ENCODE measurements at regions not wholly inside any gene's neighbourhood (a gene's known extent, or its start where the extent isn't known, plus 50 kb on each side); places are given as distances from the start of the nearest gene placed in this dataset.
A peak's percentile ranks its signal among the peaks of the same experiment; 100 is the strongest.
"Not testable (repeated sequence)": the region's sequence is repeated elsewhere in the genome, so short reads cannot be mapped to it uniquely, and the experiment has no call there.

- DNase-seq (ENCODE audit: low spot score): no peak
Observed at GRCh38 chr7:148472406-148472805, 118.2 kb upstream of the C7orf33 start.

- DNase-seq (ENCODE audit: low spot score): no peak
Observed at GRCh38 chr7:148473703-148474480, 116.7 kb upstream of the C7orf33 start.

DNA sequence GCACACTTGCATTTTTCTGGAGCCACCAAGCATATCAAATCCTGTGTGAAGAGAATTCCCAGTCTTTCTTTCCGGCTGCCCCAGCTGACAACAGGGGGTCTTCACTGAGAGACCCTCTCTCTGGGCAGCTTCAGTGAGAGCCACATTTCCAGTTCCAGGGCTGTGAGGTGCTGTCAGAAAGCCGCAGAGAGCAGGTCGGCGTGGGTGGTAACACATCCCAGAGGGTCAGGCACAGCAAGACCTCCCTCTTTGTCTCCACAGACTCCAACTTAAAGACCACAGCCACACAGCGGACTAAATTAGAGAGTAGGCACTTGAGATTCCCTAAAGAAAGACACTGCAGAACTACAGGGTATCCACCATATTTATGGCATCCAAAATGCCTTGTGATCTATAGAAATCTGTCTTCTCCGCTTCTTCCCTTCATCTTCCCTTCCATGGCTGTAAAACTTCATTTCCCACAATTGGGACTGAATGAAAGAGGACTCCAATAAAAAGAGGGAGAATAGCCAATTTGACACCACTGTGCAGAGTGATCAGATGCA, 116.0 kb upstream of the C7orf33 start:
- DNase-seq (ENCODE audit: low spot score): no peak

- no peak for DNase-seq (ENCODE audit: low spot score)
Observed at GRCh38 chr7:148478551-148478950, 112.0 kb upstream of the C7orf33 start.

- DNase-seq (ENCODE audit: low spot score): no peak
Observed at GRCh38 chr7:148480479-148481146, 110.0 kb upstream of the C7orf33 start.

- no peak for DNase-seq (ENCODE audit: low spot score)
Observed at GRCh38 chr7:148481147-148481526, 109.4 kb upstream of the C7orf33 start.

- no peak for DNase-seq (ENCODE audit: low spot score)
Observed at GRCh38 chr7:148481971-148482626, 108.5 kb upstream of the C7orf33 start.

DNA sequence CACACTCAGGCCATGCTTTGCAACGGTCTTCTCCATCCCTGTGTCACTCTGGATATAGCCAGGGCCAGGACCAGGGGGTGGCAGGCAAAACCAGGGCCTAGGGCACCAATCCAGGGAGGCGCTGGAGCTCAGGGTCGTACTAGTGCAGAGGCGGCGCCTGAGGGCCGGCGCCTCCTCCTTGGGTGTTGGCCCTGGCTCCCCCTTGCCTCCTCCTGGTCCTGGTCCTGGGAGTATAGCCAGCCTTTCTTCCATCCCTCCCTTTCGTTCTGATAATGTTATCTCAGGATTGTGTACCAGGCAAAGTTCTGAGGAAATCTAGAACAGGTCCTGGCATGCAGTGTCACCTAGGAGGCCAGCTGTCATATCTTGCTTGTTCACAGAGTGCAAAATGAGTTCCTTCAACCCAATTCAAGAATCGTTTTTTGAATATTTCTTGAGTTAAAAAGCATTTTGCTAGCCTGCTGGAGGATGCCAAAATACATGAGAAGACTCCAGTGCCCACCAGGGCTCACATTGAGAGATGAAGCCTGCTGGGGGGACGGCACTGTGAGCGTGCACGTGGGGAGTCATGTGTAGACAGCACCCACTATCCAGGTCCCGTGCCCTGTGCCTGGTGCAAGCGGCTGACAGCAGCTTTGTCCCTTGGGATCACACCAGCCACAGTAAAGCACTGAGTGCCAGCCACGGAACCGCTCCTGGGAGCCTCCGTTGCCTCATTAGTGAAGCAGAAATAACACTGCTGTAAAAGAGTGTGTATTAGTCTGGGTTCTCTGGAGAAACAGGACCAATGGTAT, 106.9 kb upstream of the C7orf33 start:
- DNase-seq (ENCODE audit: low spot score): no peak

DNA sequence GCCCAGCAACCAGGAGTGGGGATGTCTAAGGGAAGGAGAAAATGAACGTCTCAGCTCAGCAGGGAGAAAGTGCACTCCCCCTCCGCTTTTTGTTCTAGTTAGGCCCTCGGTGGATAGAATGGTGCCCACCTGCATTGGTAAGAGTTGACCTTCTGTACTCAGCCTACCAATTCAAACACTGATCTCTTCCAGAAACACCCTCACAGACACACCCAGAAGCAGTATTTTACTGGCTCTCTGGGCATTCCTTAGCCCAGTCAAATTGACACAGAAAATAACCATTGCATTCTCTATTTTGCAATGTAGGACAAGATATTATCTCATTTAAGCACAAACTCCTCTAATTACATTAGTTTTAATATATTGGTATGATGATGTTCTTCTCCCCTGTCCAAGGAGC, 106.1 kb upstream of the C7orf33 start:
- no peak for DNase-seq (ENCODE audit: low spot score)

DNA sequence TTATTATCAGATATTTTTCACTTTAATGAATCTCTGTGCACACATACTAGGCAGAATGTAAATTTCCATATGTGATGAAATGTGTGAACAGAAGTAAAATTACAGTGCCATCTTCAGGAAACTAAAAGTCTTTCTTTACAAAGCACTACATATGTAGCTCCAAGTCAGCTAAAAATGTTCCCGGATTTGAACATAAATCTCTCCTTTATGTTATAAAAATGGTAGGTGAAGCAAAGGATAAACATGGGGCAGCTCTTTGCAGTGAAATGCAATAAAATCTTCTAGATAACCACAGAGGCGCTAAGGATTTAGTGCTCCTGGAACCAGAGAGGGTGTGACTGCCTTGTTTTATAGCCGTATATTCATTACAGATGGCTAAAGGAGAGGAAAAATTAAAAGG, 104.9 kb upstream of the C7orf33 start:
- peak; percentile 15 for DNase-seq (ENCODE audit: low spot score)

DNA sequence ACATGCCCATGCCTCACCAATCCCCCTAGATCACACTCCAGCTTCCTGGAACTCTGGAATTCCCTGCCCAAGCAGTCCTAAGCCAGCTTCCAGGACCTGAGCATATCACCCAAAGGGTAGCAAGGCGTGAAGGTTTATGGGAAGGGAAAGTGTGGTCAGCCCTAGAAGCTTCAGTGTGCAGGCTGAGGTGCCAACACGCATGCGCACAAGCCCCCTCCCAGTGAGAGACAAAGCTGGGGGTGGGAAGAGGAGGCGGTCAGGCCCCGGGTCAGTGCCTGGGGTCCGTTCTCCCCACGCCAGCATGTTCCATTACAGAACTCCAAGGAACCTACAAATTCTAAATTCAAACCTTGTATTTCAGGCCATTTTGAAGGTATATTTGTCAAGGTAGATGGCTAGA, 103.6 kb upstream of the C7orf33 start:
- no peak for DNase-seq (ENCODE audit: low spot score)

GRCh38 chr7:148487912-148488311, 102.7 kb upstream of the C7orf33 start:
- no peak for DNase-seq (ENCODE audit: low spot score)

DNA sequence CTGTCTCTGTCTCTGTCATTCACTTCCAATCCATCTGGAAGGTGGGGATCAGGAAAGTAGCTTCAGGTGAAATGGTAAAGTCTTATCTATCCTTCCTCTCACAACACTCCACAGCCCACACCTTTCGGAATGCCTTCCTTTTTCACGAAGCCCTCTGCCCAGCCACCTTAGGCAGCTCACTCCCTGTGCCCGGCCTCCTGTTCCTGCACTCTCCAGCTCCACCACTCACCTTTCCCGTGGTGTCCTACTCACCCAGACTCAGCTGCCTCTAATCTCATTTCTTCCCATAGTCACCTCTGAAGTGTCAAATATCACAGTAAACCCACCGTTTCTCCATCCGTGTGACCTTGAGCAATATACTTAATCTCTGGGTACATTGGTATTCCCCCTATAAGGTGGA, 100.9 kb upstream of the C7orf33 start:
- no peak for DNase-seq (ENCODE audit: low spot score)

GRCh38 chr7:148492157-148492860, 98.3 kb upstream of the C7orf33 start:
- DNase-seq (ENCODE audit: low spot score): no peak

GRCh38 chr7:148495605-148496004, 95.0 kb upstream of the C7orf33 start:
- no peak for DNase-seq (ENCODE audit: low spot score)

- no peak for DNase-seq (ENCODE audit: low spot score)
Observed at GRCh38 chr7:148500978-148501377, 89.6 kb upstream of the C7orf33 start.

- DNase-seq (ENCODE audit: low spot score): peak; percentile 29
Observed at GRCh38 chr7:148503900-148504487, 86.6 kb upstream of the C7orf33 start.

GRCh38 chr7:148505645-148506375, 84.8 kb upstream of the C7orf33 start:
- DNase-seq (ENCODE audit: low spot score): no peak

GRCh38 chr7:148507064-148507573, 83.4 kb upstream of the C7orf33 start:
- not testable (repeated sequence) for DNase-seq (ENCODE audit: low spot score)

- DNase-seq (ENCODE audit: low spot score): no peak
Observed at GRCh38 chr7:148507787-148508186, 82.8 kb upstream of the C7orf33 start.
